ENCODE measurements at regions not wholly inside any gene's neighbourhood (a gene's known extent, or its start where the extent isn't known, plus 50 kb on each side); places are given as distances from the start of the nearest gene placed in this dataset.
"Not testable (repeated sequence)": the region's sequence is repeated elsewhere in the genome, so short reads cannot be mapped to it uniquely, and the experiment has no call there.

- DNase-seq, result no peak
Measured at GRCh38 chr2:226116346-226116745, 683.3 kb downstream of the IRS1 start.

GRCh38 chr2:226115832-226116200, 683.8 kb downstream of the IRS1 start:
- no peak for DNase-seq

- DNase-seq, result peak in 1 of 2 donors; percentile 24
Measured at GRCh38 chr2:226115102-226115831, 684.4 kb downstream of the IRS1 start.

GRCh38 chr2:226114436-226114835, 685.2 kb downstream of the IRS1 start:
- DNase-seq, result no peak

GRCh38 chr2:226098861-226099745, 699.6 kb downstream of the NYAP2 start:
- no peak for DNase-seq

GRCh38 chr2:226095058-226095457, 695.5 kb downstream of the NYAP2 start:
- DNase-seq, result no peak

GRCh38 chr2:226093364-226093763, 693.9 kb downstream of the NYAP2 start:
- DNase-seq, result no peak

GRCh38 chr2:226088366-226088674, 688.8 kb downstream of the NYAP2 start:
- no peak for DNase-seq

GRCh38 chr2:226087505-226088365, 688.2 kb downstream of the NYAP2 start:
- no peak for DNase-seq

GRCh38 chr2:226087051-226087450, 687.5 kb downstream of the NYAP2 start:
- DNase-seq, result no peak

GRCh38 chr2:226086190-226086589, 686.7 kb downstream of the NYAP2 start:
- no peak for DNase-seq

GRCh38 chr2:226085425-226085824, 685.9 kb downstream of the NYAP2 start:
- DNase-seq, result not testable (repeated sequence)

- no peak for DNase-seq
Measured at GRCh38 chr2:226080334-226080733, 680.8 kb downstream of the NYAP2 start.

GRCh38 chr2:226079671-226080181, 680.2 kb downstream of the NYAP2 start:
- no peak for DNase-seq

- no peak for DNase-seq
Measured at GRCh38 chr2:226079196-226079595, 679.7 kb downstream of the NYAP2 start.

- DNase-seq, result no peak
Measured at GRCh38 chr2:226078666-226079065, 679.2 kb downstream of the NYAP2 start.

GRCh38 chr2:226077841-226078240, 678.3 kb downstream of the NYAP2 start:
- no peak for DNase-seq

- no peak for DNase-seq
Measured at GRCh38 chr2:226077031-226077430, 677.5 kb downstream of the NYAP2 start.

- no peak for DNase-seq
Measured at GRCh38 chr2:226076529-226076928, 677.0 kb downstream of the NYAP2 start.

GRCh38 chr2:226074391-226074790, 674.9 kb downstream of the NYAP2 start:
- DNase-seq, result no peak

- no peak for DNase-seq
Measured at GRCh38 chr2:226073496-226074160, 674.1 kb downstream of the NYAP2 start.

GRCh38 chr2:226066873-226067272, 667.4 kb downstream of the NYAP2 start:
- DNase-seq, result no peak

GRCh38 chr2:226066391-226066790, 666.9 kb downstream of the NYAP2 start:
- DNase-seq, result no peak
